ENCODE measurements at regions not wholly inside any gene's neighbourhood (a gene's known extent, or its start where the extent isn't known, plus 50 kb on each side); places are given as distances from the start of the nearest gene placed in this dataset.

DNA sequence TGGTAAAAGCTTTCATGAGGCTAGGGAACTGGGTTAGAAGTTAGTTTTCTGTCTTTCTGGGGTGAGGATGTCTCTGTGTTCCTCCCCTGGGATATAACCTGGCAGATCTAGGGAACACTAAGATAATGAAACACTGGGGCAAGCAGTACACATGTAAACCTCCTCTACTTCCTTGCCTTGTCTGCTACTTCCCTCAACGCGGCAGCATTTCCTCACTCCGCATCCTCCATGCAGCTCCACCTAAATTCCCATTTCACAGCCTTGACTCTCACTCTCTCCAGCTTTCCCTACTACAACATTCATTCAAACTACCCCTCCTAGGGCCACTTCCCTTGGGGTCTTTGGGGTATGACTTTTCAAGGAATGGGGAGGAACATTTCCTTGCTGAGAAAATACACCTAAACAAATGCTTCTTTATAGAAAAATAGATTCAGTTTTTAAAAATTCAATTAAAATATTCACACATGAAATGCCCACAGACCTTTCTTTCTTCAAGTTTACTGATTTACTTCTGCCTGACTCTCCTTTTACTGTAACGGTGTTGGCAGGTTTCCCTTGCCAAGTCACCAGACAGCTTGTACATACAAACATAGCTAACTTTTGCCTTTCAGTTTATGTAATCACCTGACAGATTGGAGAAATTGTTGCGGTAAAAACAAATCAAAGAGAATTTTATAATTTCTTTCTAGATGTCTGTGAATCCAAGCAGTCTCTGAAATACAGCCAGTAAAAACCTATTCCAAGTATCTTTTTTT lies 90.1 kb downstream of the TNFSF18 start:
- Mint-ChIP-seq H3K4me1 (peaks cover 12% of the 10 kb centered on the region), H3K4me3 (no peak overlapping the region), H3K36me3 (no peaks in the 10 kb centered on the region), H3K27me3 (ENCODE audit: low read depth) (no peaks in the 10 kb centered on the region), H3K9me3 (no peaks in the 10 kb centered on the region), H3K27ac (peak overlapping the region; percentile 1)
- TF ChIP-seq, protein P1, sequence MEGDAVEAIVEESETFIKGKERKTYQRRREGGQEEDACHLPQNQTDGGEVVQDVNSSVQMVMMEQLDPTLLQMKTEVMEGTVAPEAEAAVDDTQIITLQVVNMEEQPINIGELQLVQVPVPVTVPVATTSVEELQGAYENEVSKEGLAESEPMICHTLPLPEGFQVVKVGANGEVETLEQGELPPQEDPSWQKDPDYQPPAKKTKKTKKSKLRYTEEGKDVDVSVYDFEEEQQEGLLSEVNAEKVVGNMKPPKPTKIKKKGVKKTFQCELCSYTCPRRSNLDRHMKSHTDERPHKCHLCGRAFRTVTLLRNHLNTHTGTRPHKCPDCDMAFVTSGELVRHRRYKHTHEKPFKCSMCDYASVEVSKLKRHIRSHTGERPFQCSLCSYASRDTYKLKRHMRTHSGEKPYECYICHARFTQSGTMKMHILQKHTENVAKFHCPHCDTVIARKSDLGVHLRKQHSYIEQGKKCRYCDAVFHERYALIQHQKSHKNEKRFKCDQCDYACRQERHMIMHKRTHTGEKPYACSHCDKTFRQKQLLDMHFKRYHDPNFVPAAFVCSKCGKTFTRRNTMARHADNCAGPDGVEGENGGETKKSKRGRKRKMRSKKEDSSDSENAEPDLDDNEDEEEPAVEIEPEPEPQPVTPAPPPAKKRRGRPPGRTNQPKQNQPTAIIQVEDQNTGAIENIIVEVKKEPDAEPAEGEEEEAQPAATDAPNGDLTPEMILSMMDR (IDR thresholded peaks at IDR 0.05; ENCODE audit: unreplicated experiment), result no peak
- no peak for DNase-seq (ENCODE audit: low spot score in 2 of 2, unreplicated experiment in 2 of 2)

DNA sequence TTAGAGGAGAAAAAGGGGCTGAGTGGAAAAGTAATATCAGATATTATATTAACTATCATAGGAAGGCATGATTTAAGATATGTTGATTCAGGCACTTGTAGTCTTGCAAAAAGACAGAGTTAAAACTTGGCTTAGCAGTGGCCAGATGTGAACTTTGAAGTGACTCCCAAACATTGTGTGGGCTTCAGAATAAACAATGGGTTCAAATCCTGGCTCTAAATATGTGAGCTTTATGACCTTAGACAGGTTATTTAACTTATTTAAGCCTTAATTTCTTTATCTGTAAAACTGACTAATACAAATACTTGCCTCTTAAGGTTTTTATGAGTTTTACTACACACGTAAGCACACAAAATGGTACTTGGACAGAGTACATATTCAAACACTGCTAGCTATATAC lies 85.9 kb downstream of the TNFSF18 start:
- Mint-ChIP-seq H3K4me1 (peaks cover 8% of the 10 kb centered on the region), H3K27me3 (ENCODE audit: low read depth) (no peaks in the 10 kb centered on the region)

DNA sequence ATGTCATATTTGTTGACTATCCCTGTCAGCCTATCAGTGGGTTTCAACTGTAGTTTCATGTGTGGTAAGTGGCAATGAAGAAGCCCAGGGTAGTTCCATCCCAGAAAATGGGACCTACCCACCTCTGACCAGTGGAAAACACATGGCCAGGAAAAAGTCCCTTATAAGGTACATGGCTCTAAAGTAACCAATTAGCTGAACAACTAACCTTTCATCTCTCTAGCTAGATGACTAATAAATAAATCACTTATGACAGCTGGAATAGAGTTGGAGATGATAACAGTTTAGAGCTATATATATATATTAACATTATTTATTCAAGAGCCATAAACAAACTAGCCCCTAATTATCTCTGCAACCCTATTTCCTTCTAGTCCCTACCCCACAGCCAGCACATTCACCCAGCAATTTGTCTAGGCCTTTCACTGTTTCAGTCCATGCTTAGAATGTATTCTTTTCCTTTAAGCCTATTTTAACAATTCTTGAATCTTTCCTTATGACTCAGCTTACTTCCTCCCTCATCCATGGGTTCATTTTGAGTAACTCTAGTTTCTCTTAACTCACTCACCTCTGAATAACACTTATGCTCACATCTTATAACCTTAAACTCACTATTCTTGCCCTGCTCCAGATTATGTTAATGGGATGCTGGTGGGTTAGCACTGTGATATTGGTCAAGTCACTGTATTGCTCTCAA lies 83.7 kb downstream of the TNFSF18 start:
- no peak overlapping the region for H3K4me3 Mint-ChIP-seq
- TF ChIP-seq, protein P1 (IDR thresholded peaks at IDR 0.05; ENCODE audit: unreplicated experiment), result no peak
- peaks cover 23% of the 10 kb centered on the region for H3K4me1 Mint-ChIP-seq

More for the DNA sequence above, 85.9 kb downstream of the TNFSF18 start:
- Mint-ChIP-seq H3K36me3 (no peaks in the 10 kb centered on the region), H3K4me3 (no peak overlapping the region), H3K27ac (no peak overlapping the region), H3K9me3 (peaks cover 6% of the 10 kb centered on the region)
- TF ChIP-seq, protein P1 (IDR thresholded peaks at IDR 0.05; ENCODE audit: unreplicated experiment), result no peak
- no peak for DNase-seq (ENCODE audit: low spot score in 2 of 2, unreplicated experiment in 2 of 2)

DNA sequence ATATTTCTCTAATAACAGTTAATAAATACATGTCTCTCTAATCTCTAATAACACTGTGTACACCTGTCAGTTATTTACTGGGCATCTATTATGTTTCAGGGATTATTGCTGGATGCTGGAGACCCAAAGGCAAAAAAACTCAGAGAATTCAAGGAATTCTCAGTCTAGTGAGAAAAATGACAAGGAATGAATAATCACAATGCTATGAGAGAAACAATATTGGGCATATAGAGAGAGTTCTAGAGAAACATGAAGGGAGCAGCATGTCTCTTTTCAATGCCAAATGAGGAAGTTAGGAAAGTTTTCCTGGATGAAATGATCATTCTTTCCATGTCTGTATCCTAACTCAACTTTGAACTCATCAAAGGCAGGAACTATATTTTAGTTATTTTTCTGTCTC lies 82.8 kb downstream of the TNFSF18 start:
- H3K27ac Mint-ChIP-seq, result peak overlapping the region; percentile 57
- H3K27me3 Mint-ChIP-seq (ENCODE audit: low read depth), result no peaks in the 10 kb centered on the region
- H3K4me3 Mint-ChIP-seq, result no peak overlapping the region
- no peaks in the 10 kb centered on the region for H3K36me3 Mint-ChIP-seq
- peaks cover 6% of the 10 kb centered on the region for H3K9me3 Mint-ChIP-seq
- TF ChIP-seq, protein P1 (IDR thresholded peaks at IDR 0.05; ENCODE audit: unreplicated experiment), result no peak
- no peak for DNase-seq (ENCODE audit: low spot score in 2 of 2, unreplicated experiment in 2 of 2)
- H3K4me1 Mint-ChIP-seq, result peaks cover 26% of the 10 kb centered on the region

More for the DNA sequence above, 83.7 kb downstream of the TNFSF18 start:
- Mint-ChIP-seq H3K36me3 (no peaks in the 10 kb centered on the region), H3K27ac (no peak overlapping the region), H3K9me3 (peaks cover 6% of the 10 kb centered on the region), H3K27me3 (ENCODE audit: low read depth) (no peaks in the 10 kb centered on the region)
- no peak for DNase-seq (ENCODE audit: low spot score in 2 of 2, unreplicated experiment in 2 of 2)

DNA sequence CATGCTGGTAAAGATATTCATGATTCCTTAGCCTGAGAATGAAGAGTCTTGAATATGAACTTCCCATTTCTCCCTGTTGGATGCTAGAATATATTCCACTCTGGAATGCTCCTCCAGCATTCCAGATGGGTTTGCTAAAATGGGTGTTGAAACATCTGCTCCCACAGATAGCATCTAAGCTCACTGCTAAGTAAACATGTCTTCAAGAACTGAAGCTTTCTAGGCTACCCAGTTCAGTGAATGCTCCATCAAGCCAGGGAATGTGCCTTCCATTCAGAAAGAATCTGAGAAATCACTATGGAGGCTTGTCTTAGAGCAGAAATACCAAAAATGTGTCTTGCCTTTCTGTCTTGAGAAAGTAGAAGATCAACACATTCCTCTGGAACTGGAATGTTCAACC lies 81.1 kb downstream of the TNFSF18 start:
- TF ChIP-seq, protein P1 (IDR thresholded peaks at IDR 0.05; ENCODE audit: unreplicated experiment), result no peak
- H3K27me3 Mint-ChIP-seq (ENCODE audit: low read depth), result no peaks in the 10 kb centered on the region
- H3K27ac Mint-ChIP-seq, result peak overlapping the region; percentile 60
- H3K9me3 Mint-ChIP-seq, result peaks cover 6% of the 10 kb centered on the region
- no peak overlapping the region for H3K4me3 Mint-ChIP-seq
- peaks cover 26% of the 10 kb centered on the region for H3K4me1 Mint-ChIP-seq
- H3K36me3 Mint-ChIP-seq, result no peaks in the 10 kb centered on the region
- no peak for DNase-seq (ENCODE audit: low spot score in 2 of 2, unreplicated experiment in 2 of 2)

All from mesothelial cell of epicardium (in vitro differentiated cells).